ENCODE measurements at regions not wholly inside any gene's neighbourhood (a gene's known extent, or its start where the extent isn't known, plus 50 kb on each side); places are given as distances from the start of the nearest gene placed in this dataset.

DNA sequence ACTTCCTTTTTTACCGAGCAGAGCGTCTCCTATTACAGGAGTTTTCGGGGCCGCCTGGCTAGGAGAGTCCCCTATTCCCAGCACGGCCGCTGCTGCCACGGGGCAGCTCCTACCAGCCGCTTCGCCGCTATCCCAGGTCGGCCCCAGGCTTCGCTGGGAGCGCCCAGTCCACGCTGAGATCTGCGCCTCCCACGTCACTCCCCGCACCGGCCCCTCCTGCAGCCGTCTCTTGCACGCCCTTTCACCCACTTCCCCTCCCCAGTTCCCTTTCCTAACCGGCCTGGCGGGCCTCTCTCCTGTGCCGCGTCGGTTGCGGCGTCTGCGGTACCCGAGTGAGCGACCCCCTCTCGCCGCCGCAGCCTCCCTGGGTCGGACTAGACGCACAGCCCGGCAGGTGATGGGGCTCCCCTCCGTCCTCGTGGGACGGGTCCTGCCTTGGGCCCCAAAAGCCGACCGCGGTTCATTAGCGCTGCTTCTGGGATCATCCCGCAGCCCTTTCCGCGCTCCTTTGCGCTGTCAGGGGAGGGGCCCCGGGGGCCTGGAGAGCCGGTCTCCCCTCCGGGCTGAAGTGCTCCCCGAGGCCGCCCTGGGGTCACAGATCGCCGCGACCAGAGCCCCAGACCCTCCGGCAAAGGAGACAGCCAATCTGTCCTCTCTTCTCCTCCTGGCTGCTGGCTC, 1318.4 kb downstream of the TMEM121 start (continued):
- TF ChIP-seq, protein P1, sequence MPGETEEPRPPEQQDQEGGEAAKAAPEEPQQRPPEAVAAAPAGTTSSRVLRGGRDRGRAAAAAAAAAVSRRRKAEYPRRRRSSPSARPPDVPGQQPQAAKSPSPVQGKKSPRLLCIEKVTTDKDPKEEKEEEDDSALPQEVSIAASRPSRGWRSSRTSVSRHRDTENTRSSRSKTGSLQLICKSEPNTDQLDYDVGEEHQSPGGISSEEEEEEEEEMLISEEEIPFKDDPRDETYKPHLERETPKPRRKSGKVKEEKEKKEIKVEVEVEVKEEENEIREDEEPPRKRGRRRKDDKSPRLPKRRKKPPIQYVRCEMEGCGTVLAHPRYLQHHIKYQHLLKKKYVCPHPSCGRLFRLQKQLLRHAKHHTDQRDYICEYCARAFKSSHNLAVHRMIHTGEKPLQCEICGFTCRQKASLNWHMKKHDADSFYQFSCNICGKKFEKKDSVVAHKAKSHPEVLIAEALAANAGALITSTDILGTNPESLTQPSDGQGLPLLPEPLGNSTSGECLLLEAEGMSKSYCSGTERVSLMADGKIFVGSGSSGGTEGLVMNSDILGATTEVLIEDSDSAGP (CRISPR knock-in tag; IDR thresholded peaks at IDR 0.05; ENCODE audit: borderline replicate concordance) = 0 out of 2 replicates have a peak, but pooled peaks have one; percentile 64
- TF ChIP-seq ZNF652 (CRISPR knock-in tag; IDR thresholded peaks at IDR 0.05; ENCODE audit: borderline replicate concordance, low read depth) (no peak), ZNF572 (CRISPR knock-in tag; IDR thresholded peaks at IDR 0.05) (no peak), GATAD2A (CRISPR knock-in tag; IDR thresholded peaks at IDR 0.05) (peak; percentile 33), POLR2A (IDR thresholded peaks at IDR 0.05; ENCODE audit: insufficient read depth in 1 of 2, low read depth in 2 of 2, low read length in 2 of 2) (peak; percentile 54 to 79; a peak in 3 of 4 replicates), ZSCAN31 (CRISPR knock-in tag; IDR thresholded peaks at IDR 0.05; ENCODE audit: low read depth) (no peak), ZSCAN25 (CRISPR knock-in tag; IDR thresholded peaks at IDR 0.05) (no peak), ZNF841 (CRISPR knock-in tag; IDR thresholded peaks at IDR 0.05; ENCODE audit: borderline replicate concordance) (no peak), ZNF556 (CRISPR knock-in tag; IDR thresholded peaks at IDR 0.05; ENCODE audit: borderline replicate concordance) (no peak; the same call in 1 of the 2 replicates), NR2C2 (CRISPR knock-in tag; IDR thresholded peaks at IDR 0.05; ENCODE audit: borderline replicate concordance) (no peak)
- TF ChIP-seq, protein P2, sequence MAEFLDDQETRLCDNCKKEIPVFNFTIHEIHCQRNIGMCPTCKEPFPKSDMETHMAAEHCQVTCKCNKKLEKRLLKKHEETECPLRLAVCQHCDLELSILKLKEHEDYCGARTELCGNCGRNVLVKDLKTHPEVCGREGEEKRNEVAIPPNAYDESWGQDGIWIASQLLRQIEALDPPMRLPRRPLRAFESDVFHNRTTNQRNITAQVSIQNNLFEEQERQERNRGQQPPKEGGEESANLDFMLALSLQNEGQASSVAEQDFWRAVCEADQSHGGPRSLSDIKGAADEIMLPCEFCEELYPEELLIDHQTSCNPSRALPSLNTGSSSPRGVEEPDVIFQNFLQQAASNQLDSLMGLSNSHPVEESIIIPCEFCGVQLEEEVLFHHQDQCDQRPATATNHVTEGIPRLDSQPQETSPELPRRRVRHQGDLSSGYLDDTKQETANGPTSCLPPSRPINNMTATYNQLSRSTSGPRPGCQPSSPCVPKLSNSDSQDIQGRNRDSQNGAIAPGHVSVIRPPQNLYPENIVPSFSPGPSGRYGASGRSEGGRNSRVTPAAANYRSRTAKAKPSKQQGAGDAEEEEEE (CRISPR knock-in tag; IDR thresholded peaks at IDR 0.05; ENCODE audit: borderline replicate concordance) = no peak
- TF ChIP-seq, protein P3, sequence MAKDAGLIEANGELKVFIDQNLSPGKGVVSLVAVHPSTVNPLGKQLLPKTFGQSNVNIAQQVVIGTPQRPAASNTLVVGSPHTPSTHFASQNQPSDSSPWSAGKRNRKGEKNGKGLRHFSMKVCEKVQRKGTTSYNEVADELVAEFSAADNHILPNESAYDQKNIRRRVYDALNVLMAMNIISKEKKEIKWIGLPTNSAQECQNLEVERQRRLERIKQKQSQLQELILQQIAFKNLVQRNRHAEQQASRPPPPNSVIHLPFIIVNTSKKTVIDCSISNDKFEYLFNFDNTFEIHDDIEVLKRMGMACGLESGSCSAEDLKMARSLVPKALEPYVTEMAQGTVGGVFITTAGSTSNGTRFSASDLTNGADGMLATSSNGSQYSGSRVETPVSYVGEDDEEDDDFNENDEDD (CRISPR knock-in tag; IDR thresholded peaks at IDR 0.05; ENCODE audit: borderline replicate concordance) = peak; percentile 49; the same call in 1 of the 2 replicates
- TF ChIP-seq, protein P4, sequence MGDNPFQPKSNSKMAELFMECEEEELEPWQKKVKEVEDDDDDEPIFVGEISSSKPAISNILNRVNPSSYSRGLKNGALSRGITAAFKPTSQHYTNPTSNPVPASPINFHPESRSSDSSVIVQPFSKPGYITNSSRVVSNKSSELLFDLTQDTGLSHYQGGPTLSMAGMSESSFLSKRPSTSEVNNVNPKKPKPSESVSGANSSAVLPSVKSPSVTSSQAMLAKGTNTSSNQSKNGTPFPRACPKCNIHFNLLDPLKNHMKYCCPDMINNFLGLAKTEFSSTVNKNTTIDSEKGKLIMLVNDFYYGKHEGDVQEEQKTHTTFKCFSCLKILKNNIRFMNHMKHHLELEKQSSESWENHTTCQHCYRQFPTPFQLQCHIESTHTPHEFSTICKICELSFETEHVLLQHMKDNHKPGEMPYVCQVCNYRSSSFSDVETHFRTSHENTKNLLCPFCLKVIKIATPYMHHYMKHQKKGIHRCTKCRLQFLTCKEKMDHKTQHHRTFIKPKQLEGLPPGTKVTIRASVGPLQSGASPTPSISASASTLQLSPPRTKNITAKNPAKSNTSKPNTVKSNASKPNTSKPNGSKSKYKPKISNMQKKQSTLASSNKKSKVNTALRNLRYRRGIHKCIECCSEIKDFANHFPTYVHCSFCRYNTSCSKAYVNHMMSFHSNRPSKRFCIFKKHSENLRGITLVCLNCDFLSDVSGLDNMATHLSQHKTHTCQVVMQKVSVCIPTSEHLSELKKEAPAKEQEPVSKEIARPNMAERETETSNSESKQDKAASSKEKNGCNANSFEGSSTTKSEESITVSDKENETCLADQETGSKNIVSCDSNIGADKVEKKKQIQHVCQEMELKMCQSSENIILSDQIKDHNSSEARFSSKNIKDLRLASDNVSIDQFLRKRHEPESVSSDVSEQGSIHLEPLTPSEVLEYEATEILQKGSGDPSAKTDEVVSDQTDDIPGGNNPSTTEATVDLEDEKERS (CRISPR knock-in tag; IDR thresholded peaks at IDR 0.05) = no peak; the same call in 1 of the 2 replicates
- TF ChIP-seq, protein P5, sequence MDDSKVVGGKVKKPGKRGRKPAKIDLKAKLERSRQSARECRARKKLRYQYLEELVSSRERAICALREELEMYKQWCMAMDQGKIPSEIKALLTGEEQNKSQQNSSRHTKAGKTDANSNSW (CRISPR knock-in tag; IDR thresholded peaks at IDR 0.05; ENCODE audit: borderline replicate concordance) = no peak
- TF ChIP-seq, protein P6, sequence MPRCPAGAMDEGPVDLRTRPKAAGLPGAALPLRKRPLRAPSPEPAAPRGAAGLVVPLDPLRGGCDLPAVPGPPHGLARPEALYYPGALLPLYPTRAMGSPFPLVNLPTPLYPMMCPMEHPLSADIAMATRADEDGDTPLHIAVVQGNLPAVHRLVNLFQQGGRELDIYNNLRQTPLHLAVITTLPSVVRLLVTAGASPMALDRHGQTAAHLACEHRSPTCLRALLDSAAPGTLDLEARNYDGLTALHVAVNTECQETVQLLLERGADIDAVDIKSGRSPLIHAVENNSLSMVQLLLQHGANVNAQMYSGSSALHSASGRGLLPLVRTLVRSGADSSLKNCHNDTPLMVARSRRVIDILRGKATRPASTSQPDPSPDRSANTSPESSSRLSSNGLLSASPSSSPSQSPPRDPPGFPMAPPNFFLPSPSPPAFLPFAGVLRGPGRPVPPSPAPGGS (CRISPR knock-in tag; IDR thresholded peaks at IDR 0.05) = no peak; the same call in 1 of the 2 replicates
- TF ChIP-seq, protein P7, sequence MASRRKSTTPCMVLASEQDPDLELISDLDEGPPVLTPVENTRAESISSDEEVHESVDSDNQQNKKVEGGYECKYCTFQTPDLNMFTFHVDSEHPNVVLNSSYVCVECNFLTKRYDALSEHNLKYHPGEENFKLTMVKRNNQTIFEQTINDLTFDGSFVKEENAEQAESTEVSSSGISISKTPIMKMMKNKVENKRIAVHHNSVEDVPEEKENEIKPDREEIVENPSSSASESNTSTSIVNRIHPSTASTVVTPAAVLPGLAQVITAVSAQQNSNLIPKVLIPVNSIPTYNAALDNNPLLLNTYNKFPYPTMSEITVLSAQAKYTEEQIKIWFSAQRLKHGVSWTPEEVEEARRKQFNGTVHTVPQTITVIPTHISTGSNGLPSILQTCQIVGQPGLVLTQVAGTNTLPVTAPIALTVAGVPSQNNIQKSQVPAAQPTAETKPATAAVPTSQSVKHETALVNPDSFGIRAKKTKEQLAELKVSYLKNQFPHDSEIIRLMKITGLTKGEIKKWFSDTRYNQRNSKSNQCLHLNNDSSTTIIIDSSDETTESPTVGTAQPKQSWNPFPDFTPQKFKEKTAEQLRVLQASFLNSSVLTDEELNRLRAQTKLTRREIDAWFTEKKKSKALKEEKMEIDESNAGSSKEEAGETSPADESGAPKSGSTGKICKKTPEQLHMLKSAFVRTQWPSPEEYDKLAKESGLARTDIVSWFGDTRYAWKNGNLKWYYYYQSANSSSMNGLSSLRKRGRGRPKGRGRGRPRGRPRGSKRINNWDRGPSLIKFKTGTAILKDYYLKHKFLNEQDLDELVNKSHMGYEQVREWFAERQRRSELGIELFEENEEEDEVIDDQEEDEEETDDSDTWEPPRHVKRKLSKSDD (CRISPR knock-in tag; IDR thresholded peaks at IDR 0.05; ENCODE audit: low read depth) = no peak

Measured in HepG2 (cell line).